ENCODE measurements at regions not wholly inside any gene's neighbourhood (a gene's known extent, or its start where the extent isn't known, plus 50 kb on each side); places are given as distances from the start of the nearest gene placed in this dataset.
"Not testable (repeated sequence)": the region's sequence is repeated elsewhere in the genome, so short reads cannot be mapped to it uniquely, and the experiment has no call there.

DNA sequence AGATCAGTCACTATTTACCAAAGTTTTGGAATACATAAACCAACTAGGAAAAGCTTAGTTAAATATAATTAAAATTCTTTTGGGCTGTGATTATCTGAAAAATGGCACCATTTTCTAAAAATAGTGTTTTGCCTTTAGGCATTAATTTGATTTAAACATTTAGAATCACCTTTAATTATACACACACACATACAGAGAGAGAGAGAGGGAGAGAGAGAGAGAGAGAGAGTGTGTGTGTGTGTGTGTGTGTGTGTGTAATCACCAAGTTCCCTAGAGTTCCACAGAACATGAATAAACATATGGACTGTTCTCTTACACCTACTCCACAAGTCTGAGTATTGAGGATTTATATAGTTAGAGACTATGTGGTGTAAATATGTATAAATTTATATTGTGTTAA lies 141.2 kb upstream of the ATXN1 start:
- no peak overlapping the region for H3K4me3 ChIP-seq (ENCODE audit: low read length)
- TF ChIP-seq ZNF274 (IDR thresholded peaks at IDR 0.05; ENCODE audit: low read depth, low read length) = no peak

DNA sequence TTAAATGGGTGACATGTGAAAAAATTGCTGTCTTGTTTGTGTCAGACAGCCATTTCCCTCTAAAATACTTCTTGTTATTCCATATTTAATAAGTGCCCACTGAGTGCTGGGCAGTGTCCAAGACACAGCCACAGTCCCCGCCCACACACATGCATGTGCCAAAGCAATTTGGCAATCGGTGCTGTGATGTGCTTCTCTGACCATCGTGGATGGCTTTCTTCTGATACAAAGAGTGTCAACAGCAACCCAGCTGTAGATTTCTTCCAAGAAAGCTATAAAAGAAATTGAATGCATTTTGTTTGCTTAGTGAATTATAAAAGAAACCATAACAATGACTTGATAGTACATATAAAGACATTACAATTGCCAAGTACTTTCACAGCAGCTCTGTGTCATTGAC lies 140.5 kb upstream of the ATXN1 start:
- no peak overlapping the region for H3K4me3 ChIP-seq (ENCODE audit: low read length)
- no peak for TF ChIP-seq ZNF274 (IDR thresholded peaks at IDR 0.05; ENCODE audit: low read depth, low read length)

DNA sequence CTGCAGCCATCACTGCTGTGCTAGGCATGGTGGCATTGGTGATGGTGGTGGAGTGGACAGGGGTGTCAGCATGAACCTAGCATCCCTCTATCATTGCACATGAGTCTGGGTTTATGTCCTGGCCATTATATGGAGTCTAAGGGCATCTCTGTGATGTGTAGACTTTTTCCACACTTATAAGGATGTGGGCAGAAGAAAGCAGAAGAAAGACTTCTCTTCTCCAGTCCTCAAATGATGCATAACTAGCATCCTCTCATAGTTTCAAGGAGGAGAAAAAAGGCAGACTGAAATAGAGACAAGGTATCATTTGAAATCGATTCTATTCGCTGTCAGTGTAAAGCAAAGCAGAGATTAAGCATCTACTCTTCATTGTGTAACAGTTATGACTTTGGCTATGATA lies 140.0 kb upstream of the ATXN1 start:
- H3K4me3 ChIP-seq (ENCODE audit: low read length) = no peak overlapping the region
- TF ChIP-seq ZNF274 (IDR thresholded peaks at IDR 0.05; ENCODE audit: low read depth, low read length) = no peak

DNA sequence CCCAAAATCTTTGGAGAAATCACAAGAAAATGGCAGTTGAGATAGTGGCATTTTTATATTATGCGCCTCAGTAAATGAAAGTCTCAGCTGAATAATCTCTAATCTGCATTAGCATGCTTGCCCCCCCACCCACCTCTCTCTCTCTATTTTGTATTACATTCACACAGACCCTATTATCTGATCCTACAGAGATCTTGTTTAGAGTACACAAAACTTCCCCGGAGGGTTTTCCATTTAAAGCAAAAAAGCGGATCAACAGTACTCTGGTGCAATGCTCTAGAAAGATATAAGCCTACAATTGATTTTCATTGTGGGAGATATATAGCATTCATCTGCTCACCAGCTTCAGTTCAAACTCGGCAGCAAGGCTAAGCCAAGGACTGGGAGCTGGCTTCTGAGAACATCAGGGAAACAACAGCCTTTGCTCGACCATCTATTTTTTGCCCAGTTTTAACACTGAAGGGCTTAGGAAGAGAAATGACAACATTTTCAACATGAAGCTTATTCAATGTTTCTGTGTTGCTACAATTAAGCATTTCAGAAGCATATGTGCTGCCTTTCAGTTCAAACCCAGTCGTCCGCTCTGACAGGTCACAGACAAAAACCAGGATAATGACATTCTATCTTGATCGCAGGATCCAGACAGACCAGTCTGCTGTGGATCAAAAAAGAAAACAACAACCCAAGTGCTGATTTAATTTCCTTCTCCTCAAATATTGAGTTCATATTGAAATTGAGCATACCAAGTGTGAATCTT lies 137.6 kb upstream of the ATXN1 start:
- H3K4me3 ChIP-seq (ENCODE audit: low read length) = no peak overlapping the region
- TF ChIP-seq ZNF274 (IDR thresholded peaks at IDR 0.05; ENCODE audit: low read depth, low read length) = no peak

DNA sequence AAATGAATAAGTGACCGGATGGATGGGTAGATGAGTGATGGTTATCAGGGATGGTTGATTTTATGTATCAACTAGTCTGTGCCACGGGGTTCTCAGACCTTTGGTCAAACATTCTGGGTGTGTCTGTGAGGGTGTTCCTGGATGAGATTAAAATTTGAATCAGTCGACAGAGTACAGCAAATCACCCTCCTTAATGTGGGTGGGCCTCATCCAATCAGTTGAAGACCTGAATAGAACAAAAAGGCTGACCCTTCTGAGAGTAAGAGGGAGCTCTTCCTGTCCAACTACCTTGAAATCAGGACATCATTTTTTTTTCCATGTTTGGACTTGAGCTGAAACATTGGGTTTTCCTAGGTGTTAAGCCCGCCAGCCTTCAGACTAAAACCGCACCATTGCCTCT lies 136.4 kb upstream of the ATXN1 start:
- TF ChIP-seq ZNF274 (IDR thresholded peaks at IDR 0.05; ENCODE audit: low read depth, low read length) = no peak
- H3K4me3 ChIP-seq (ENCODE audit: low read length) = no peak overlapping the region

DNA sequence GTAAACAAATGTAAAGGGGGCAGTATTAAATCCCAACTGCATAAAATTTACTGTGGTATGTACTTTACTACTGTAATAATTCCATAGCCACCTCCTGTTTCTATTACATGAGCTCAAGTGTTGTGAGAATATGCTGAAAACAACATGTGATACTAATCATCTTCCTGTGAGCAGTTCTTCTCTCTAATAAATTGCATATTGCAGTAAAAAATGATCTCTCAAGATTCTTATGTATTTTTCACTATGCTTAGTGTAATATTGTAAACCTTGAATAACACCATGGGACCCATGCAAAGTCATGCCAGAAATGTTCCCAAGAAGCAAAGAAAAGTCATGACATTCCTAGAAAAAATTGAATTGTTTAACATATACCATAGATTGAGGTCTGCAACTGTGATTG lies 133.0 kb upstream of the ATXN1 start:
- H3K4me3 ChIP-seq (ENCODE audit: low read length) = no peak overlapping the region
- TF ChIP-seq ZNF274 (IDR thresholded peaks at IDR 0.05; ENCODE audit: low read depth, low read length) = no peak

DNA sequence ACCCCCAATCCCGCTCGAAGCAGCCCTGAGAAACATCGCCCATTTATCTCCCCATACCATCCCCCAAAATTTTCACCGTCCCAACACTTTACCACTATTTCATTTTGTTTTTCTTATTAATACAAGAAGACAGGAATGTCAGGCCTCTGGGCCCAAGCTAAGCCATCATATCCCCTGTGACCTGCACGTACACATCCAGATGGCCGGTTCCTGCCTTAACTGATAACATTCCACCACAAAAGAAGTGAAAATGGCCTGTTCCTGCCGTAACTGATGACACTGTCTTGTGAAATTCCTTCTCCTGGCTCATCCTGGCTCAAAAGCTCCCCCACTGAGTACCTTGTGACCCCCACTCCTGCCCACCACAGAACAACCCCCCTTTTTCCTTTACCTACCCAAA lies 129.8 kb upstream of the ATXN1 start:
- H3K4me3 ChIP-seq (ENCODE audit: low read length) = not testable (repeated sequence)

DNA sequence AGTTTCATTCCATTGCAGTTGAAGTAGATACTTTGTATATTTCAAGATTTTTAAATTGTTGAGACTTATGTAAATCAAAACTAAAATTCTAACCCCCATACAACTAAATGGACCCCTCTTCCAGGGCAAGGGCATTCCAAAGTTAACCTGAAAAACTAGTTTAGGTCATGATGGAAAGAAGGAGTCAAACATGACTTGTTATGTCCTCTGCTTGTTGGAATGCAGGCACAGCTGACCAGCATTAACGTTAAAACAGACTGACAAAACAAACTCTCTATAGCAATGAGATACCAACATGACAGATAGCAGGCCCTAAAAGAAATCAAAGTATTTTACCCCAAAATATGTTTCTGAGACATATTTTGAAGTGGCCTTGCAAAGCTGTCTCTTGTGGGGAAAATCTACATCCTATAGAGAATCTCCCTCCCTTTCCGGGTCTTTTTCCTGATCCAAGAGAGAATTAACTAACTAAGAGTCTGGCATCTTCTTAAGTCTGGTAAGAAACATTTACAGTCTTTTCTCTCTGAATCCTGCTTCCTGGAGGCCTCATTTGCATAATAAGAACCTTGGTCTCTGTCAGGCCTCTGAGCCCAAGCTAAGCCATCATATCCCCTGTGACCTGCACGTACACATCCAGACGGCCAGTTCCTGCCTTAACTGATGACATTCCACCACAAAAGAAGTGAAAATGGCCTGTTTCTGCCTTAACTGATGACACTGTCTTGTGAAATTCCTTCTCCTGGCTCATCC lies 124.3 kb upstream of the ATXN1 start:
- H3K4me3 ChIP-seq (ENCODE audit: low read length) = no peak overlapping the region

DNA sequence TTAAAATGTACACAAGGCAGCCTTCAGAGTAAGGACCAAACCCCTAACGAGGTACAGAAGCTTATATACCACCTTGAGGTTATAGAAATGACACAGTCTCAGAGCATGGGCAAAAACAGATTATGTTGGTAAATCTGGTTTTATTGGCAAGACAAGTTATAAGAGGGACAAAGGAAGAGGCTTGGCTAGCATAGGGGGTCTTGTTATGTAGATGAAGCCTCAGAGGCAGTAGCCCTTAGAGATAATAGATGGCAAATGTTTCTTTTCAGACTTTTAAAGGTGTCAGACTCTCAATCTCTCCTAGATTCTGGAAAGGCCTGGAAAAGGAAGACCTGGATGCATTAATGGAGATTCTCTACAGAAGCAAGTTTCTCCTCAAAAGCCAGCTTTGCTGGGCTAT lies 123.3 kb upstream of the ATXN1 start:
- TF ChIP-seq ZNF274 (IDR thresholded peaks at IDR 0.05; ENCODE audit: low read depth, low read length) = no peak

More for the DNA sequence above, 124.3 kb upstream of the ATXN1 start:
- TF ChIP-seq ZNF274 (IDR thresholded peaks at IDR 0.05; ENCODE audit: low read depth, low read length) = no peak

DNA sequence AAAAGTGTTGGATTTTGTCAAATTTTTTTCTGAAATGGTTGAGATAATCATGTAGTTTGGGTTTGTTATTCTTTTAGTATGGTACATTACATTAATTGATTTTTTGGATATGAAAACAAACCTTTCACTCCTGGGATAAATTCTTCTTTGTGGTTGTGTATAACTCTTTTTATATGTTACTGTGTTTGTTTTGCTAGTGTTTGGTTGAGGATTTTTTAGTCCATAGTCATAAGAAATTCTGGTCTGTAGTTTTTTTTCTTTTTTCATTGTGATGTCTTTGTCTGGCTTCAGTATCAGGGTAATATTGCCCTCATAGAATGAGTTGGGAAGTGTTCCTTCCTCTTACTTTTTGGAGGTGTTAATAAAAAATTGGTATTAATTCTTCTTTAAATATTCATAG lies 122.2 kb upstream of the ATXN1 start:
- no peak overlapping the region for H3K4me3 ChIP-seq (ENCODE audit: low read length)

More for the DNA sequence above, 123.3 kb upstream of the ATXN1 start:
- no peak overlapping the region for H3K4me3 ChIP-seq (ENCODE audit: low read length)

DNA sequence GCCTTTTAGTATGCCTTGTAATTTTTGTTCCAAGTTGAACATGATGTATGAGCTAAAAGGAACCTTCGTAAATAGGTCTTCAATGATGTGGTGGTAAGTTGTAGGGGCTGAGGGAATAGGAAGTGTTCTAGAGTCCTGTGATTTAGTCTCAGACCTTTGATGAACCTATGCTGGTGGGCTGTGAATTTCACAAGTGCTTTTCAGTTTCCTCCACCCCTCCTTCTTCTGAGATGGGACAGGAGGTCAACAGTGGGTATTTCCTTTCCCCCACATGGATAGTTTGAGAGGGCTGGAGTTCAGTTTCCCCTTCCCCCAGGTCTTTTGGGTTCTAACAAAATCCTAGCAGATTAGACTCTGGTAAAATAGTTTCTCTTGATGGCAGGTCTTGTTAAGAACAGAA lies 121.0 kb upstream of the ATXN1 start:
- no peak for TF ChIP-seq ZNF274 (IDR thresholded peaks at IDR 0.05; ENCODE audit: low read depth, low read length)
- no peak overlapping the region for H3K4me3 ChIP-seq (ENCODE audit: low read length)

More for the DNA sequence above, 122.2 kb upstream of the ATXN1 start:
- no peak for TF ChIP-seq ZNF274 (IDR thresholded peaks at IDR 0.05; ENCODE audit: low read depth, low read length)

DNA sequence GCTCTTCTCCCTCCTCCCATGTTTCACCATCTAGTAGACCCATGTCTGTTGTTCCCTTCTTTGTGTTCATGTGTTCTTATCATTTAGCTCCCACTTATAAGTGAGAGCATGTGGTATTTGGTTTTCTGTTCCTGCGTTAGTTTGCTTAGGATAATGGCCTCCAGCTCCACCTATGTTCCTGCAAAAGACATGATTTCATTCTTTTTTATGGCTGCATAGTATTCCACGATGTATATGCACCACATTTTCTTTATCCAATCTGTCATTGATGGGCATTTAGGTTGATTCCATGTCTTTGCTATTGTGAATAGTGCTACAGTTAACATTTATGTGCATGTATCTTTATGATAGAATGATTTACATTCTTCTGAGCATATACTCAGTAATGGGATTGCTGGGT lies 115.6 kb upstream of the ATXN1 start:
- not testable (repeated sequence) for H3K4me3 ChIP-seq (ENCODE audit: low read length)

DNA sequence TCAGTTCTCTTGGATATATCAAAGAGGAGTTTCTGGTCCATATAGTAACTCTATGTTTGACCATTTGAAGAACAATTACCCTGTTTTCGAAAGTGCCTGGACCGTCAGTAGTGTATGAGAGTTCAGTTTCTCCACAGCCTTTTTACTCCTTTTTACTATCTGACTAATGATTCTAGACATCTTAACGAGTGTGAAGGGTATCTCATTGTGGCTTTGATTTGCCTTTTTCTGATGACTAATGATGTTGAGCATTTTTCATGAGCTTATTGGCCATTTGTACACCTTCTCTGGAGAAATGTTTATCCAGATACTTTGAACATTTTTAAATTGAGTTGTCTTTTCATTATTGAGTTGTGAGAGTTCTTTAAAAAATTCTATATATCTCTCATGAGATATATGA lies 114.9 kb upstream of the ATXN1 start:
- no peak for TF ChIP-seq ZNF274 (IDR thresholded peaks at IDR 0.05; ENCODE audit: low read depth, low read length)
- no peak overlapping the region for H3K4me3 ChIP-seq (ENCODE audit: low read length)

DNA sequence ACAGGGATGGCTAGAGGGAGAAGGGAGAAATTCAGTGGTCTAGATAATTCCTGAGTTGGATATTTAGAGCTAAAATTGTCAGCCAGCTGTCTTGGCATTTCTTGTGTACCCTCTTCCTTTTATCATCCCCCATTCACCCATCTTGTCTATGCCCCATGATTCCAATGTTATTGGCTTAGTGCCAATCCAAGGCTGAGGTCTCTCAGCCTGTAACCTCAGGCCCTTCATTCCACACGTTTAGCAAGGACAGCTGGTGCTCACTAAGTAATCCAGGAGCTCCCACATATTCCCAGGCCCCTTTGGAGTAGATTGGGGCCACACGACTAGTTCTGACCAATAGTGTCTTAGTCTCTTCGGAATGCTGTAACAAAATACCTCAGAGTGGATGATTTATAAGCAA lies 112.4 kb upstream of the ATXN1 start:
- TF ChIP-seq ZNF274 (IDR thresholded peaks at IDR 0.05; ENCODE audit: low read depth, low read length) = no peak
- H3K4me3 ChIP-seq (ENCODE audit: low read length) = no peak overlapping the region

DNA sequence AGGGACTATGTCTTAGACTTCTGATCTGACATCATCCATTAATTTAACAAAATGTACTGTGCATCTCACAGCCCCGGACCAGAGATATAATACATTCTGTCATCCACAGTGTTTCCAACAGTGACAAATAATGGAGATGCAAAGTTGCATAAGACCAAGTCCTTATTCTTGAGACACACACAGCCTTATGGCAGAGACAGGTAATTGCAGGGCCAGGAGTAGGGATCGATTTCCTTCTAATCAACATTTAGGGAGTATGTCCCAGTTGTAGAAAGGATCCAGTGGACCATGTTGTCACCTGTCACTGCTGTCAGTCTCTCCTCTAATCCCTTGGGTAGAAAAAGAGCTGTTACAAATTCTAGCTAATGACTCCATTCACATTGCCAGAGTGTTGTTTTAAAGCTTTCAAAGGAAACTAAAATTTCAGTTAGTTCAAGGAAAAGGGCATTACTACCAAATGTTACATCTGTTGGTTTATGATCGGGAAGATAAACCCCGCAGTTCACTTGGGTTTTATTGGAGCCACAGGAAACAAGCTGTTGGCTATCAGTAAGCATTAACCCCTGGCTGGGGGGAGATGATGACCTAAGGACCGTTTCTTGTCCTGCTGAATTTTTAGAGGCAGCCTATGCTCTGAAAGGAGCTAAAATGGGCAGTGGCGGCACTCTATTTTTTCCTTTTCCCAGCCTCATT lies 111.4 kb upstream of the ATXN1 start:
- no peak overlapping the region for H3K4me3 ChIP-seq (ENCODE audit: low read length)
- TF ChIP-seq ZNF274 (IDR thresholded peaks at IDR 0.05; ENCODE audit: low read depth, low read length) = no peak

Data from GM08714 (cell line).